ENCODE measurements at regions not wholly inside any gene's neighbourhood (a gene's known extent, or its start where the extent isn't known, plus 50 kb on each side); places are given as distances from the start of the nearest gene placed in this dataset.

- TF ChIP-seq ZBTB11 (tag by site-specific recombination; conservative IDR thresholded peaks at IDR 0.05; ENCODE audit: low read depth) (no peak), SP2 (tag by site-specific recombination; IDR thresholded peaks at IDR 0.05) (no peak)
Observed at GRCh38 chr5:18051953-18052352, 417.7 kb downstream of the TAF11L14 start (continued).

- POLR2A ChIA-PET: no interaction called here
- no peak overlapping the region for H3K4me3 ChIP-seq (ENCODE audit: low read depth, low read length)
- CTCF ChIA-PET: no interaction called here
- no peaks in the 10 kb centered on the region for H3K36me3 ChIP-seq (ENCODE audit: control insufficient read depth in 2 of 2, insufficient read depth in 1 of 2, low read length in 2 of 2)
- no peaks in the 10 kb centered on the region for H3K4me1 ChIP-seq (ENCODE audit: control insufficient read depth, insufficient read depth, low read length)
- TF ChIP-seq ELK4 (IDR thresholded peaks at IDR 0.05; ENCODE audit: borderline replicate concordance, low read depth, low read length) (no peak), KLF7 (tag by site-specific recombination; IDR thresholded peaks at IDR 0.05; ENCODE audit: borderline replicate concordance) (no peak), ZBTB8A (tag by site-specific recombination; IDR thresholded peaks at IDR 0.05) (no peak), ZBTB21 (tag by site-specific recombination; IDR thresholded peaks at IDR 0.05) (no peak), ZNF548 (tag by site-specific recombination; IDR thresholded peaks at IDR 0.05) (no peak), ZBTB10 (tag by site-specific recombination; IDR thresholded peaks at IDR 0.05) (no peak), ZNF112 (tag by site-specific recombination; IDR thresholded peaks at IDR 0.05) (no peak), TRIM28 (IDR thresholded peaks at IDR 0.05; ENCODE audit: borderline replicate concordance, low read length) (no peak), ZBTB11 (tag by site-specific recombination; conservative IDR thresholded peaks at IDR 0.05; ENCODE audit: low read depth) (no peak), IKZF3 (tag by site-specific recombination; IDR thresholded peaks at IDR 0.05) (no peak), ZNF571 (tag by site-specific recombination; IDR thresholded peaks at IDR 0.05) (no peak), ZNF292 (tag by site-specific recombination; IDR thresholded peaks at IDR 0.05; ENCODE audit: borderline replicate concordance, low read depth) (no peak), TSHZ1 (tag by site-specific recombination; IDR thresholded peaks at IDR 0.05; ENCODE audit: borderline replicate concordance) (no peak)
- no peaks in the 10 kb centered on the region for H3K9me3 ChIP-seq (ENCODE audit: control insufficient read depth, insufficient read depth, low read depth, low read length)
- no peak overlapping the region for H3K27ac ChIP-seq (ENCODE audit: extremely low read depth, low read depth, low read length)
Observed at GRCh38 chr5:18052569-18052968, 418.3 kb downstream of the TAF11L14 start.

All from HEK293 (cell line).